OCI-LY3 (cell line): ENCODE measurements at regions not wholly inside any gene's neighbourhood (a gene's known extent, or its start where the extent isn't known, plus 50 kb on each side); places are given as distances from the start of the nearest gene placed in this dataset.

ENCODE experiments used
- CTCF ChIP-seq: fragments of 200-600, 300-600 bp; sonication (generic); IDR thresholded peaks from 2 replicates; pipeline ENCODE4 v1.5.1; 2014; ENCODE audit warnings: antibody characterized with exemption, low read length, low read depth
- EZH2phosphoT487 ChIP-seq: fragments of 200-600 bp; shearing (Covaris generic); IDR thresholded peaks from 2 replicates; pipeline ENCODE4 v1.6.1; 2018; ENCODE audit warnings: antibody characterized with exemption, mixed run types, low read depth

DNA sequence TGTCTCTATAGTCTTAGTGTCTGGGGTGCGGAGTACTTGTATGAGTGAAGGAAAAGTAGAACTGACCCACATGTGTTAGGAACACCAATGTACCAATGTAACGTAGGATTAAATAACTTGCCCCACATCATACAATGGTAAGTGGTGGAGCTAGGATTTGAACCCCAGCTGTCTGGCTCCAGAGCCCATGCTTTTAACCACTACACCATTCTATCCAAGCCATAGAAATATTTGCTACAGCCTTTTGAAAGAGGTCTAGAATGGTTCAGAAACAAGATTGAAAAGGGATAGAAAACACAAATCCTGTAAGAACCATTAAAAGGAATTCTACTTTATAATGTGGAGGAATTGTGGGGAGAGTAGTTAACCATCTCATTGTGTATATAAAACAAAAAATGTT lies 169.9 kb upstream of the ATP6AP2 start:
- TF ChIP-seq CTCF (no peak), EZH2phosphoT487 (no peak)
